ENCODE measurements at regions not wholly inside any gene's neighbourhood (a gene's known extent, or its start where the extent isn't known, plus 50 kb on each side); places are given as distances from the start of the nearest gene placed in this dataset.
"Not testable (repeated sequence)": the region's sequence is repeated elsewhere in the genome, so short reads cannot be mapped to it uniquely, and the experiment has no call there.

GRCh38 chr4:164343472-164343976, 410.4 kb upstream of the SMIM31 start:
- Histone ChIP-seq H3K9me3 (peaks cover 0 to 17% of the 10 kb centered on the region in 2 donors), H3K36me3 (no peaks in the 10 kb centered on the region), H3K27me3 (no peaks in the 10 kb centered on the region), H3K4me1 (no peaks in the 10 kb centered on the region), H3K27ac (no peak overlapping the region), H3K4me3 (no peak overlapping the region)
- ATAC-seq (no peak), DNase-seq (no peak)
- TF ChIP-seq CTCF (IDR thresholded peaks at IDR 0.05) = no peak
- intact Hi-C loops (cut with DNase I) = no loop called here

- no peaks in the 10 kb centered on the region for H3K27me3 ChIP-seq
- peaks cover 0 to 15% of the 10 kb centered on the region in 2 donors for H3K9me3 ChIP-seq
- H3K4me3 ChIP-seq = no peak overlapping the region
- ATAC-seq (no peak), DNase-seq (no peak)
- intact Hi-C loops (cut with DNase I) = no loop called here
- no peak for TF ChIP-seq CTCF (IDR thresholded peaks at IDR 0.05)
- no peaks in the 10 kb centered on the region for H3K4me1 ChIP-seq
- no peaks in the 10 kb centered on the region for H3K36me3 ChIP-seq
- H3K27ac ChIP-seq = no peak overlapping the region
These were observed 408.2 kb upstream of the SMIM31 start for GRCh38 chr4:164345756-164346155.

DNA sequence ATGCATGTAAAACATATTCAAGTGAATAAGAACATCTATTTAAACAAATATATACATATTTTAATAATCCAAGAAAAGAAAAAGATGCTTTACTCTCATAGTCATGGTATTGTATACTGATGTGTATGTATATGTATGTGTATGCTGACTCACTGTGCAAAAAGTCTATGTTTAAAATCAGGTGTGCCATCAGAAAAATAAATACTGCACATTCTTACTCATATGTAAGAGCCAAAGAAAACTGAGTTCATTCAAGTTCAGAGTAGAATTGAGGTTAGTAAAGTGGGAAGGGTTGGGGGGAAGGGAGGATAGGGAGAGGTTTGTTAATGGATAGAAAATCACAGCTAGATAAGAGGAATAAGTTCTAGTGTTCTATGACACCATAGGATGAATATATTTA, 403.9 kb upstream of the SMIM31 start:
- intact Hi-C loops (cut with DNase I) = no loop called here
- Histone ChIP-seq H3K27ac (no peak overlapping the region), H3K9me3 (no peaks in the 10 kb centered on the region), H3K36me3 (no peaks in the 10 kb centered on the region), H3K4me1 (no peaks in the 10 kb centered on the region), H3K4me3 (no peak overlapping the region), H3K27me3 (no peaks in the 10 kb centered on the region)
- ATAC-seq (no peak), DNase-seq (no peak)
- TF ChIP-seq CTCF (IDR thresholded peaks at IDR 0.05) = no peak

DNA sequence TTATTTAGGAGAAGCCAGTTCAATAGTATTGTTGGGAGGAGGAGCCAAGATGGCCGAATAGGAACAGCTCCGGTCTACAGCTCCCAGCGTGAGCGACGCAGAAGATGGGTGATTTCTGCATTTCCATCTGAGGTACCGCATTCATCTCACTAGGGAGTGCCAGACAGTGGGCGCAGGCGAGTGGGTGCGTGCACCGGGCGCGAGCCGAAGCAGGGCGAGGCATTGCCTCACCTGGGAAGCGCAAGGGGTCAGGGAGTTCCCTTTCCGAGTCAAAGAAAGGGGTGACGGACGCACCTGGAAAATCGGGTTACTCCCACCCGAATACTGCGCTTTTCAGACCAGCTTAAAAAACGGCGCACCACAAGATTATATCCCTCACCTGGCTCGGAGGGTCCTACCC, 403.2 kb upstream of the SMIM31 start:
- H3K36me3 ChIP-seq; DNase-seq; ATAC-seq; H3K27ac ChIP-seq; H3K9me3 ChIP-seq; intact Hi-C loops (cut with DNase I); H3K27me3 ChIP-seq; H3K4me3 ChIP-seq; H3K4me1 ChIP-seq: not testable (repeated sequence)

- no peak overlapping the region for H3K4me3 ChIP-seq
- ATAC-seq (no peak), DNase-seq (no peak)
- H3K9me3 ChIP-seq = no peaks in the 10 kb centered on the region
- H3K36me3 ChIP-seq = no peaks in the 10 kb centered on the region
- no peaks in the 10 kb centered on the region for H3K4me1 ChIP-seq
- intact Hi-C loops (cut with DNase I) = no loop called here
- no peak overlapping the region for H3K27ac ChIP-seq
- H3K27me3 ChIP-seq = no peaks in the 10 kb centered on the region
- no peak for TF ChIP-seq CTCF (IDR thresholded peaks at IDR 0.05)
These were observed 396.0 kb upstream of the SMIM31 start for GRCh38 chr4:164357957-164358356.

DNA sequence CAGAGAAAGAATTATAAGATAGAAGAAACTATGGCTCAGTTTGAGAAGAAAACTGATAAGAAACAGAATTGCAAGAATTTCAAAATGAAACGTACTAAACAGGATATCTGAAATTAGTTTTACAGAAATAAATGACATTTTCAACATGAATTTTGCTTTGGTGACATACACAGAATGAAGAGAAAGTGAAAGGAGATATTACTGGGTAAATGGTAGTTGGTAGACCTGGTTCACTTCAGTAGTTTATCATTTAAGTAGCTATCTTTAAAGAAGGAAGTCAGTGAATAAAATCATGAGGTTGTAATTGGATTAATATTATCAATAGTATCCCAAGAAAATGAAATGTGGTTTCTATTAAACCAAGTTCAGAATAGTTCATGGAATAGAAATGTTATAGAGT, 395.5 kb upstream of the SMIM31 start:
- no peak for DNase-seq
- TF ChIP-seq CTCF (IDR thresholded peaks at IDR 0.05) = no peak
- ATAC-seq = no peak
- Histone ChIP-seq H3K27ac (no peak overlapping the region), H3K9me3 (no peaks in the 10 kb centered on the region), H3K4me1 (no peaks in the 10 kb centered on the region), H3K27me3 (no peaks in the 10 kb centered on the region), H3K4me3 (no peak overlapping the region), H3K36me3 (no peaks in the 10 kb centered on the region)
- intact Hi-C loops (cut with DNase I) = no loop called here

Data from left lung (tissue), 4 donors.